Keratinocyte (primary cell): ENCODE measurements at regions not wholly inside any gene's neighbourhood (a gene's known extent, or its start where the extent isn't known, plus 50 kb on each side); places are given as distances from the start of the nearest gene placed in this dataset.

Source experiments
- DNase-seq: peaks from one replicate; pipeline ENCODE4 v3.0.0-alpha.2; 2011; ENCODE audit warnings: low read depth, missing footprints, low spot score
- FAIRE-seq: peaks from 2 replicates; lab custom pipeline; 2011; peaks lifted over from hg19 to GRCh38; lab: Jason Lieb, UNC
- H2AFZ ChIP-seq: 2 replicates; pipeline ENCODE4 v1.6.0; 2012; ENCODE audit warnings: low read length, control low read depth, inconsistent platforms; ENCODE audit not compliant: control insufficient read depth
- H3K27ac ChIP-seq: 2 replicates; pipeline ENCODE4 v1.5.1; 2011; ENCODE audit warnings: low read length; ENCODE audit not compliant: control insufficient read depth, insufficient read depth
- H3K27me3 ChIP-seq: 3 replicates; pipeline ENCODE4 v1.6.0; 2011; ENCODE audit warnings: low read length; ENCODE audit not compliant: control insufficient read depth, insufficient read depth; ENCODE audit errors: extremely low read depth
- H3K36me3 ChIP-seq, 2 experiments: 2 replicates in 1 of 2; 3 replicates in 1 of 2; pipeline ENCODE4 v1.5.1; 2011; ENCODE audit warnings: low read length in 2 of 2, mild to moderate bottlenecking in 1 of 2; ENCODE audit not compliant: control insufficient read depth in 2 of 2, insufficient read depth in 2 of 2; ENCODE audit errors: extremely low read depth in 1 of 2
- H3K4me1 ChIP-seq: 3 replicates; pipeline ENCODE4 v1.5.1; 2011; ENCODE audit warnings: low read length; ENCODE audit not compliant: control insufficient read depth, insufficient read depth; ENCODE audit errors: extremely low read depth
- H3K4me2 ChIP-seq: 3 replicates; pipeline ENCODE4 v1.6.0; 2011; ENCODE audit warnings: low read depth, low read length; ENCODE audit not compliant: control insufficient read depth, insufficient read depth; ENCODE audit errors: extremely low read depth
- H3K4me3 ChIP-seq, 3 experiments: fragments of 200-600 bp in 1 of 3; sonication (generic) in 1 of 3; 2 replicates in 2 of 3; 3 replicates in 1 of 3; pipeline ENCODE4 v1.5.1; 2011 to 2016; ENCODE audit warnings: low read length in 3 of 3, mild to moderate bottlenecking in 3 of 3, control low read depth in 2 of 3, inconsistent platforms in 1 of 3, low read depth in 1 of 3, mixed read lengths in 1 of 3, mixed run types in 1 of 3, moderate library complexity in 1 of 3; ENCODE audit not compliant: control insufficient read depth in 2 of 3, insufficient read depth in 2 of 3; ENCODE audit errors: extremely low read depth in 1 of 3
- H3K79me2 ChIP-seq: 2 replicates; pipeline ENCODE4 v1.6.0; 2012; ENCODE audit warnings: low read length; ENCODE audit not compliant: control insufficient read depth, insufficient read depth
- H3K9ac ChIP-seq: 3 replicates; pipeline ENCODE4 v1.6.0; 2011; ENCODE audit warnings: low read length; ENCODE audit not compliant: control insufficient read depth, insufficient read depth; ENCODE audit errors: extremely low read depth
- H3K9me1 ChIP-seq: 3 replicates; pipeline ENCODE4 v1.6.0; 2011; ENCODE audit warnings: low read length; ENCODE audit not compliant: control insufficient read depth, insufficient read depth; ENCODE audit errors: extremely low read depth
- H3K9me3 ChIP-seq: 2 replicates; pipeline ENCODE4 v1.5.1; 2012; ENCODE audit warnings: low read depth, low read length; ENCODE audit not compliant: control insufficient read depth
- H4K20me1 ChIP-seq: 3 replicates; pipeline ENCODE4 v1.6.0; 2011; ENCODE audit warnings: low read length; ENCODE audit not compliant: control insufficient read depth, insufficient read depth; ENCODE audit errors: extremely low read depth
- EZH2 ChIP-seq: IDR thresholded peaks from one replicate; pipeline ENCODE4 v1.6.1; 2012; ENCODE audit warnings: inconsistent platforms, mild to moderate bottlenecking, low read length, moderate library complexity
- dilution Hi-C: fragments of 300-500 bp; cut with MboI; formaldehyde crosslinking; loops from one replicate; pipeline ENCODE4 v1.7.0; 2020; ENCODE audit warnings: low sequenced_read_pairs; ENCODE audit not compliant: extremely low pct_ligation_motif_present
- TF ChIP-seq, protein P1 (sequence below), 3 experiments: IDR thresholded peaks in 1 of 3; conservative IDR thresholded peaks in 1 of 3; optimal IDR thresholded peaks in 1 of 3; 2 replicates in 2 of 3; 3 replicates in 1 of 3; pipeline versions ENCODE3 to v1.5.1; 2011; ENCODE audit warnings: low read length in 3 of 3, mild to moderate bottlenecking in 3 of 3, moderate library complexity in 2 of 3, control low read depth in 1 of 3, inconsistent platforms in 1 of 3; ENCODE audit not compliant: insufficient read depth in 2 of 3; ENCODE audit errors: extremely low read depth in 1 of 3

DNA sequence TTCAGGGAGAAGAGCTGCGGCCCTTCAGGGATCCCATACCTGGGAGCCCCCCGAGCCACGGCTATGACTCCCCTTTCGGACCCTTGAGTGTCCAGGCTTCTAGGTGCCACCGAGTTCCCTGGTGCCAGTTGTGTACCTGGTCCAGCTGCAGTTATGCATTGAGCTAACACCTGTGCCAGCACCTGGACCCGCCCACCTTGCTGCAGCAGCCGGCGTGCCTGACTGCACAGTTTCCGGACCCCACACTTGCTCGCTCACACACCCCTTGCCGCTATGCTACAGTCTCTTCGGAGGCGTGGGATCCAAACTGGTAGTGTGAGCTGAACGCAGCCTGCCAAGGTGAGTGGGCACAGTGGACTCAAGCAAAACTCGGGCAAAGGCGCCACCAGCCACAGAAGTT is 284.5 kb upstream of the ROBO1 start:
- H3K27ac ChIP-seq = no peak overlapping the region
- no peaks in the 10 kb centered on the region for H3K4me1 ChIP-seq
- H3K36me3 ChIP-seq = no peaks in the 10 kb centered on the region
- no peak for TF ChIP-seq EZH2
- TF ChIP-seq, protein P1, sequence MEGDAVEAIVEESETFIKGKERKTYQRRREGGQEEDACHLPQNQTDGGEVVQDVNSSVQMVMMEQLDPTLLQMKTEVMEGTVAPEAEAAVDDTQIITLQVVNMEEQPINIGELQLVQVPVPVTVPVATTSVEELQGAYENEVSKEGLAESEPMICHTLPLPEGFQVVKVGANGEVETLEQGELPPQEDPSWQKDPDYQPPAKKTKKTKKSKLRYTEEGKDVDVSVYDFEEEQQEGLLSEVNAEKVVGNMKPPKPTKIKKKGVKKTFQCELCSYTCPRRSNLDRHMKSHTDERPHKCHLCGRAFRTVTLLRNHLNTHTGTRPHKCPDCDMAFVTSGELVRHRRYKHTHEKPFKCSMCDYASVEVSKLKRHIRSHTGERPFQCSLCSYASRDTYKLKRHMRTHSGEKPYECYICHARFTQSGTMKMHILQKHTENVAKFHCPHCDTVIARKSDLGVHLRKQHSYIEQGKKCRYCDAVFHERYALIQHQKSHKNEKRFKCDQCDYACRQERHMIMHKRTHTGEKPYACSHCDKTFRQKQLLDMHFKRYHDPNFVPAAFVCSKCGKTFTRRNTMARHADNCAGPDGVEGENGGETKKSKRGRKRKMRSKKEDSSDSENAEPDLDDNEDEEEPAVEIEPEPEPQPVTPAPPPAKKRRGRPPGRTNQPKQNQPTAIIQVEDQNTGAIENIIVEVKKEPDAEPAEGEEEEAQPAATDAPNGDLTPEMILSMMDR (optimal IDR thresholded peaks at IDR 0.05 in 1 of 3, IDR thresholded peaks at IDR 0.05 in 1 of 3, conservative IDR thresholded peaks at IDR 0.05 in 1 of 3; ENCODE audit: extremely low read depth in 1 of 3, insufficient read depth in 2 of 3, low read length in 3 of 3) = no peak
- H3K4me2 ChIP-seq = no peak overlapping the region
- no peaks in the 10 kb centered on the region for H4K20me1 ChIP-seq
- no peaks in the 10 kb centered on the region for H3K9me1 ChIP-seq
- DNase-seq (no peak), FAIRE-seq (no peak)
- H2AFZ ChIP-seq = no peak overlapping the region
- H3K4me3 ChIP-seq = no peak overlapping the region
- dilution Hi-C loops = no loop called here
- H3K79me2 ChIP-seq = no peaks in the 10 kb centered on the region
- H3K9ac ChIP-seq = no peak overlapping the region
- H3K27me3 ChIP-seq = no peaks in the 10 kb centered on the region
- H3K9me3 ChIP-seq = no peaks in the 10 kb centered on the region

DNA sequence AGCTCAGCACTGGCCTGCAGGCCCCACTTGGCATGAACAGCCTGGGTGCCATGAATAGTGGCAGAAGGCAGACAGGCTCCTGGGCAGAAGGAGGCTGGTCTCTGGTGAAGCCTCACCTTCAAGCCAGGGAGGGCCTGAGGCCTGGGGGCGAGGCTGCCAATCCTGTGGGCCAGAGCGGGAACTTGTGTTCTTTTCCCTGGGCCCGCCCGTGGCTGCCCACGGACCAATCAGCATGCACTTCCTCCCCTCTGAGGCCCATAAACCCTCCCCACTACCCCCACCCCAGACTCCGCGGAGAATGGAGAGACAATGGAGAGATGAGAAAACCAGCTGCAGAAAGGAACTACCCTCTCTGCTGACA is 283.8 kb upstream of the ROBO1 start:
- Histone ChIP-seq H3K4me2 (no peak overlapping the region), H3K27me3 (no peaks in the 10 kb centered on the region), H3K4me1 (no peaks in the 10 kb centered on the region), H3K9me1 (no peaks in the 10 kb centered on the region), H3K36me3 (no peaks in the 10 kb centered on the region), H3K9ac (no peak overlapping the region), H2AFZ (no peak overlapping the region), H3K4me3 (no peak overlapping the region), H3K27ac (no peak overlapping the region), H3K9me3 (no peaks in the 10 kb centered on the region), H4K20me1 (no peaks in the 10 kb centered on the region), H3K79me2 (no peaks in the 10 kb centered on the region)
- dilution Hi-C loops = no loop called here
- TF ChIP-seq EZH2 = no peak
- FAIRE-seq (no peak), DNase-seq (no peak)

DNA sequence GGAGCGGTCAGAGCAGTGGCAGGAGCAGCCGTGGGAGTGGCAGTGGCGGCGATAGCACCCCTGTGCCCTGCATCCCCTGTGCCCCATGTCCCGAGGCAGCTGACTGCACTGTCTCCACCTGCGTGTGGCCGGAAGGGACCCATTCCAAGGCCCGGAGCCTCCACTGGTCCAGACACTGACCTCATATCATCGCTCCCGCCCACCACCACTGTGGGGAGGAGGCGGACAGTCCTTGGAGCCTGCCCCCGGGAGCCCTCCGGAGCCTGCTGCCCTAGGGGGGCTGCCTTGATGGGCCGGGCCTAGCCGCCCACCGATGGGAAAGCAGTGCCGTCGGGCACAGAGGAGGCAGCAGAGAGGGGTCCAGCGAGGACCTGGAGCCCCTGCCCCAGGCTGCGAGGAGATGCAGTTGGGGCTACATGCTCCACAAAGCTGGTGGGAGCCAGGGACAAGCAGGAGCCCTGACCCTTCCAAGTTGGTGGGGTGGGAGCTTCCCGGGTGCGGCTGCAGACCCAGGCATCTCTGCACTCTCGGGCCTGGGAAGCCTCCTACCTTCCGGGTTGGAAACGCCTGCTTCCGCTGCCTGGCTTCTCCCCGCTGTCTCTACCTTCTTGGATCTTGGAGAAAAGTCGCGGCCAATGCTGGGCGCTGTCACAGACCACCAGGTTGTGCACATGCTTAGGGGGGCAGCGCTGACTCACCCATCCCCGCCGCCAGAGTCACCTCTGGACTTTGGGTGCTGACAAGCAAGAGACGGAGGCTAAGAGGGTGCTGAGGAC is 283.2 kb upstream of the ROBO1 start:
- no peaks in the 10 kb centered on the region for H3K36me3 ChIP-seq
- TF ChIP-seq, protein P1 (optimal IDR thresholded peaks at IDR 0.05 in 1 of 3, IDR thresholded peaks at IDR 0.05 in 1 of 3, conservative IDR thresholded peaks at IDR 0.05 in 1 of 3; ENCODE audit: extremely low read depth in 1 of 3, insufficient read depth in 2 of 3, low read length in 3 of 3) = no peak
- TF ChIP-seq EZH2 = no peak
- no peak overlapping the region for H3K4me3 ChIP-seq
- H3K4me1 ChIP-seq = no peaks in the 10 kb centered on the region
- no peaks in the 10 kb centered on the region for H3K9me1 ChIP-seq
- FAIRE-seq (no peak), DNase-seq (no peak)
- no peaks in the 10 kb centered on the region for H4K20me1 ChIP-seq
- no peaks in the 10 kb centered on the region for H3K79me2 ChIP-seq
- H3K27me3 ChIP-seq = no peaks in the 10 kb centered on the region
- dilution Hi-C loops = no loop called here
- H3K9ac ChIP-seq = no peak overlapping the region
- H3K4me2 ChIP-seq = no peak overlapping the region
- no peak overlapping the region for H3K27ac ChIP-seq
- no peaks in the 10 kb centered on the region for H3K9me3 ChIP-seq
- H2AFZ ChIP-seq = no peak overlapping the region
